ENCODE measurements at regions not wholly inside any gene's neighbourhood (a gene's known extent, or its start where the extent isn't known, plus 50 kb on each side); places are given as distances from the start of the nearest gene placed in this dataset.

GRCh38 chr12:92552412-92553108 lies 150.2 kb upstream of the PLEKHG7 start:
- DNase-seq = no peak

GRCh38 chr12:92551853-92552397 lies 150.9 kb upstream of the PLEKHG7 start:
- no peak for DNase-seq

DNA sequence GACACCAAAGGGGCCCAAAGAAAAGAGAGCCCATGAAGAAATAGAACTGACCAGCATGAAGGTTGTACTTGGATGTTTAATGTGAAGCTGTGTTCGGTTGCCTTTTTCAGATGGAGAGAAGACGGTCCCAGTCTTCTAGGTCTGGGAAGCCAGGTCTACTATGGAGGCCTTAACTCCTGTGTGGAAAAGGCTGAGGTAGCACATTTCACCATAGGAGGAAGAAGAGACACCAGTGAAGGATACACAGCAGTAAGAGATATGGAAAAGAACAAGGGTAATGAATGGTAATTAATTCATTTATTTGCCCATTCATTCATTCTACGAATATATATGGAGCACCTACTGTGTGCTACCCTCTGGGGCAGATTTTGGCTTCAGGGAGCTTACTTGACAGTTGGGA lies 151.6 kb upstream of the PLEKHG7 start:
- no peak for DNase-seq

GRCh38 chr12:92550661-92551060 lies 152.1 kb upstream of the PLEKHG7 start:
- DNase-seq = no peak

DNA sequence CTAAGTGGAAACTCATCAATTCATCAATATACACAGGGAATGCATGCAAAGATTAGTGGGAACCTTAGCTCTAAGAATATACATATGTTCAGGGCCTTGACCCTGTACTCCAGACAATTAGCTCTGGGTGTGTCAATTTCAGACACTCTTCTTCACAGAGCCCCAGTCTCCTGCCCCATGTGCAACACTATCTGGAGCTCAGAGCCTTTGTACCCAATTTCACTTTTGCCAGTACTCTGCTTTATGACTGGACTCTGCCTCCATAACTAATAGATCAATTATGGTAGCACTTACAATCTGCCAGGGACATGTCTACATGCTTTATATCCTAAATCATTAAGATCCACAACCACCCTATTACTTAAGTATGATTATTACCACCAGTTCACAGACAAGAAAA lies 152.5 kb upstream of the PLEKHG7 start:
- DNase-seq = no peak

GRCh38 chr12:92549516-92549915 lies 153.3 kb upstream of the PLEKHG7 start:
- no peak for DNase-seq

DNA sequence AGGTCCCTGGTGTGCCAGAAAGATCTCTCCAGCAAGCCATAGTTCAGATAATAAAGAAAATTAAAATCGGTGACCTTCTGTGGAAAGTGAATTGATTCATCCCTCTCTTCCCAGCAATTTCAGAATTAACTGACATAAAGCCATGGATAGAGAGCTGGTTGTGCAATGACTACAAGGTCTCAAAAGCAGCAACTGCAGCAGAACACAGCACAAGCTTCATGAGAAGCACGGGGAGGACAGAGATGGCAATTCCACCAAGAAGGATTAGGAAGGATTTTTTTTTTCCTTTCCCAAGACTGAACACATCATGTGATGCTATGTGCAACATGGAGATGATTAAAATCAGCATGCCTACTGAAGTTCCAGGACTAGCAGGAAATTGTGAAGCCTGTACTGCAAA lies 154.9 kb upstream of the PLEKHG7 start:
- no peak for DNase-seq

GRCh38 chr12:92547420-92547819 lies 155.4 kb upstream of the PLEKHG7 start:
- DNase-seq = no peak

GRCh38 chr12:92546635-92547348 lies 156.0 kb upstream of the PLEKHG7 start:
- DNase-seq = no peak

- no peak for DNase-seq
Observed at GRCh38 chr12:92546259-92546634, 156.5 kb upstream of the PLEKHG7 start.

DNA sequence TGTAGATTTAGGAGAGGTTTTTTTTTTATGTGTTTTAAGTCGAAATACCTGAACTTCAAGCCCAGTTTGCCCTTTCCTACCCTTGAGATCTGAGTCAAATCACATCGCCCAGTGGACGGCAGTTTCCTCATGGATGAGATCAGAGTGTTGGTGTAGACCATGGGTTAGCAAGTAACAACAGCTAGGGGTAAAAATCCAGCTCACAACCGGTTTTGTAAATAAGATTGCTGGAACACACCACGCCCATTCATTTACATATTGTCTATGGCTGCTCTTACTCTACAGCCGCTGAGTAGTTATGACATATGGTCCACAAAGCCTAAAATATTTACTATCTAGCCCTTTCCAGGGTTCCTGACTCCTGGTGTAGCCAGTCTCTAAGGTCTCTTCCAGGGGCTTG lies 158.5 kb upstream of the PLEKHG7 start:
- DNase-seq = no peak

DNA sequence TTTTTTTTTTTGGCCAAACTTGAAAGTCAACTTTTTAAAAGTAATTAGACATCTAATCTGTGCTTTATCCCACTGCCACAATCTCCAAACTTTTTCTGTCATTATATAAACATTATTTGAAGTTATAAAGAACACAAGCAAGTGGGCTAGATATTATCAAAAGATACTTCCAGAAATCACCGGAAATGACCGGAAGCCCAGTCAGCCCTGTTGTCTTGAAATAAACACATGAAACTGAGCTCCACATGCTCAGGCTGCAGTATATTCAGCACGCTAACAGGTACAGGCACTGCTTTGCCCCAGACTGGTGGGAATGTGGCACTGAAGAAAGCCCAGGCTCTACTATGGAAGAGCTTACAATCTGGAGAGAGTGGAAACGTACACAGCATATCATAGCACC lies 158.9 kb upstream of the PLEKHG7 start:
- DNase-seq = no peak

DNA sequence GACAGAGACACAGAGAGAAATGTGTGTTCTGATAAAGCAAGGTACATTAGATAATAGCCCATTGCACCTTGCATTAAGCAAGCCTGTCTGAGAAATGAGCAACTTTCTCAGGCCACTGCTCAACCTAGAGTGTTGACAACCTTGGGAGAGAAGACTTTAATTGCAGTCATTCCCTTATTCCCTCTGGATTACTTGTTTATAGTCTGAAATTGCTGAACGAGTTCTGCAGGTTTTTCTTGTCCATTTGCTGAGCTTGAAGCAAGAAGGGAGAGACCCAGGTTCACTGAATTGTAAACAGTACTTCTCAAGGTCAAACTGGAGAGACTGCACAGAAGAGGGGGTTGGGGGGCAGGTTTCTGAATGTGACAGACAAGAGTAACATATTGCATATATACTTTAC lies 159.4 kb upstream of the PLEKHG7 start:
- no peak for DNase-seq

- no peak for DNase-seq
Observed at GRCh38 chr12:92541731-92542130, 161.1 kb upstream of the PLEKHG7 start.

DNA sequence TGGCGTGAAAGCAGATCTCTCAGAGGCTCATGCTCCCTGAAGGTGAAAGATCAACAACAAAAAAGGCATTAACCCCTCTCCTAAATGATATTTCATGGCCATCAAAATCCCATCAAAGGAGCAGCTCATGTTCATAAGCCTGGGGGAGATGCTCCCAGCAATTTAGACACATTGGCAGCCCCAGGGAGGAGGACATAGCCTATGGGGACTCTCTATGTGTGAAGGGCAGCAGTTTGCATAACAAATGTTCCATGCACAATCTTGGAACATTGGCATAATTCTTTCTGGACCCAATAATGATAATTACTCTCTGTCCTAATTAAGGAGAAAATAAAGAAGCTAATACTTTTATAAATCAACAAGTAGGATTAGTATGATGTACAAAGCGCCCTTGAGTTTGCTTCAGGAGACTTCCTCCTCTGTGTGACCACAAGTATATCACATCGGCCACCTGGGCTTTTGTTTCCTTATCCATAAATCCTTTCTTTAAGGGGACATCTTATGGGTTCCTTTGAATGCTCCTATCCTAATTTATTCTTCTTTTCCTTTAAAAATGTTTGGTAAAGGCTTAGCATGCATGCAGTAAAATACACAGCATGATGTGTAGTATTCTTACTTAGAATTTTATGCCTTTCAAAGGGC lies 161.9 kb upstream of the PLEKHG7 start:
- DNase-seq = no peak

DNA sequence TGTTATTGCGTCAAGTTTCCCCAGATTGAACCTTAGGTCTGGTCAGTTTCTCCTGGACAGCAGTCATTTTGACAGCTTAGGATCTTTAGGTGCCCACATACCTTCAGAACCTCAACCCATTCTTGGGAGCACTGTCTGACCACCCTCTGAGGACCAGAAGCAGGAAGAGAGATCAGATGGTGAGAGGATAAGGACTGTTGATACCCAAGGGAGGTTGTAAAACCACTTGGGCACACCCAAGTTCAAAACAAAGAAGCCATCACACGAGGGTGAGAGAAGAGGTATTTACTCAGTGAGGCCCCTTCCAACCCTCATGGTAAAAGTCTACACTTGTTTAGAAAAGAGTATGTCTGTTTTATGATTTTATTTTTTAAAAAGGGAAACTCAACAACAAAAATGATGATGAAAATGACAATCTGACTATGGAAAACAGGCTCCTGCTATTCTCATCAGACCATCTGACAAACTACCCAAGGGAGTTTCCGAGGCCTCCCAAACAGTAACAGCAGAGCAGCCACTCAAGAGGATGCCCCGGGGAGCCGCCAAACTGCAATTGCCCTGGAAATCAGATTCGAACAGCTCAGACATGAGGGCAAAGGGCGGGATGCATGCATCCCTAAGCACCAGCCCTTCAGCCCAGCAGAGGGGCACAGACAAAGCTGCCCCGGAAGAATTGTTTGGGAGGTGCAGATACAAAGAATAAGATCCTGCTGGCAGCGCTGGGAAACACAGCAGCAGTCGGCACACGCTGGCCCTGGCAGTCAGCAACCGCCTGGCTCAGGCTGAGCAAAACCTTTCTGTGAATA lies 162.6 kb upstream of the PLEKHG7 start:
- no peak for DNase-seq

DNA sequence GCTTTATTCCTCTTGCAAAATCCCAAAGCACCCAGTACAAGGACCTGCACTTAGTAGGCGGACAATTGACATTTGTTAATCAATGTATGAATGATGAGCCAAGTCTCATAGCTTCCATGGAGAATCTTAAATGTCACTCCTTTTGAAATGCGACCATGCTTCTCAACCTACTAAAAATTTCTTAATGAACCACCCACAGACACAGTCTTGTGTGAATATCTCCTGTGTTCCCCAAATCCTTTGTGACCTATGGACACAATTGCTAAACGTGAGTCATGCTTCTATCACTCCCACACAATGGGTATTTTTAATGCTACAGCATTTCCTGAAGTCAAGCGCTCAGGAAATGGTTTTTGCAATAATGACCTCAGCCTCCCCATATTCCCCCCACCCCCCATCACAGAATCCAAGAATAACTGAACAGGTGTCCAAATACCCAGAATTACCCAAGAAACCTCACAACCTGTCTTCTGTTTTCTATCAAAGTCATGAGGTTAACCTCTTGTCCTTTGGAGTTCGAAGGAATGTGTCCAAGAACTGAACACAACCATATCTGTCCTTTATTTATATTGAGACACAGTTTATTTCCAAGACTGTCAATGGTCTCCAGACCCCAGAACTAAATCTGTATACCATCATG lies 163.6 kb upstream of the PLEKHG7 start:
- peak; percentile 76 for DNase-seq

- DNase-seq = no peak
Observed at GRCh38 chr12:92537290-92537960, 165.4 kb upstream of the PLEKHG7 start.

- DNase-seq = no peak
Observed at GRCh38 chr12:92535961-92536360, 166.8 kb upstream of the PLEKHG7 start.

GRCh38 chr12:92533280-92533890 lies 169.4 kb upstream of the PLEKHG7 start:
- DNase-seq = no peak

DNA sequence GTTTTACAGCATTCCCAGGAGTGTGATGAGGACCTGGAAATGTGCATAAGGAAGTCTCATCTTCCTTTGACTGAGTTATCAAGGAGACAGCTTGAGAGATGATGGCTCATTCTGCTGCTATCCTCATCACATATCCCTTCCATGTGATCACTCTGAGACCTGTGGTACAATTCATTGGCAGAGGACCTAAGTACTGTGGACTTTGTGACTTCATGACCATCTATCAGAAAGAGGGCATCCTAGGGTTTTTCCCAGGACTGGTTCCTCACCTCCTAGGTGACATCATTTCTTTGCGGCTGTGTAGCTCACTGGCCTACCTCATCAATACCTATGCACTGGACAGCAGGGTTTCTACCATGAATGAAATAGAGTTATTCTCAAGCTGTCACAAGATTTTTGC lies 172.1 kb upstream of the PLEKHG7 start:
- DNase-seq = no peak

DNA sequence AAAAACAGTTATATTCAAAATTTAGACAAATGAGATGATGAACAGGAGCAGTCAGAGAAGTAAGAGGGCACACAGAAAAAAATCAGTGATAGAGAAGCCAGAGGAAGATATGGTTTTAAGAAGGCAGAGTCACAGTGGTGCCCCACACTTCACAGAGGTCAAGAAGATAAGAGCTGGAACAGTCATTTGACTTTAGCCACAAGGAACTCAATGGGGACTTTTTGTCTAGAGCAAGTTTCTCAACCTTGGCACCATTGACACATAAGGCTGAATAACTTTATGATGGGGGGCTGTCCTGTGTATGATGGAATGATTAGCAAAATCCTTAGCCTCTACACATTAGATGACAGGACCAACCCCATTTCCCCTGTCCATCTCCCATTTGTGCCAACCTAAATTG lies 172.8 kb upstream of the PLEKHG7 start:
- no peak for DNase-seq
